IMR-90 (cell line): ENCODE measurements at regions not wholly inside any gene's neighbourhood (a gene's known extent, or its start where the extent isn't known, plus 50 kb on each side); places are given as distances from the start of the nearest gene placed in this dataset.

Source experiments
- ATAC-seq: fragments of 200-7000 bp; cut with Tn5 transposase; 2 replicates; pipeline ENCODE4 v1.9.1; 2020; ENCODE audit warnings: low read depth, mild to moderate bottlenecking, moderate library complexity
- BruUV-seq: library from RNA; stranded (reverse); fragments of 400-500 nt; replicated peaks from 2 replicates; lab custom pipeline; 2021; lab: Mats Ljungman, UMichigan
- CTCF ChIA-PET: fragments of 300-600 bp; formaldehyde crosslinking; extraction: SDS; loops from one replicate; lab custom pipeline; 2021; ENCODE audit warnings: antibody characterized with exemption; lab: Yijun Ruan, JAX
- POLR2A ChIA-PET: fragments of 300-600 bp; sonication (Branson Sonifier 250); formaldehyde crosslinking; loops from one replicate; lab custom pipeline; 2022; ENCODE audit warnings: antibody characterized with exemption; ENCODE audit not compliant: unreplicated experiment; lab: Charles Lee
- DNase-seq: peaks from one replicate; pipeline ENCODE4 v3.0.0; 2013
- H2AFZ ChIP-seq: replicated peaks from 2 replicates; pipeline ENCODE3; 2013; ENCODE audit warnings: low read length, mild to moderate bottlenecking; ENCODE audit not compliant: poor library complexity
- H2AK5ac ChIP-seq: 2 replicates; pipeline ENCODE4 v1.6.1; 2013; ENCODE audit warnings: low read depth, low read length, inconsistent platforms
- H2AK9ac ChIP-seq: replicated peaks from 2 replicates; pipeline ENCODE3; 2013; ENCODE audit warnings: mild to moderate bottlenecking, low read depth, low read length, moderate library complexity; ENCODE audit not compliant: poor library complexity
- H2BK120ac ChIP-seq: 2 replicates; pipeline ENCODE4 v1.6.1; 2013; ENCODE audit warnings: low read depth, low read length, inconsistent platforms
- H2BK15ac ChIP-seq: 3 replicates; pipeline ENCODE4 v1.6.1; 2013; ENCODE audit warnings: low read depth, low read length, inconsistent platforms
- H2BK20ac ChIP-seq: 2 replicates; pipeline ENCODE4 v1.6.1; 2013; ENCODE audit warnings: low read depth, mild to moderate bottlenecking, inconsistent platforms, low read length, moderate library complexity
- H2BK5ac ChIP-seq: 2 replicates; pipeline ENCODE4 v1.6.1; 2013; ENCODE audit warnings: mild to moderate bottlenecking, low read depth, low read length, inconsistent platforms; ENCODE audit not compliant: poor library complexity, severe bottlenecking
- H3K14ac ChIP-seq: replicated peaks from 2 replicates; pipeline ENCODE4 v1.6.1; 2013; ENCODE audit warnings: low read depth, low read length, inconsistent platforms
- H3K18ac ChIP-seq: 2 replicates; pipeline ENCODE4 v1.6.1; 2013; ENCODE audit warnings: low read depth, low read length, control low read depth
- H3K23ac ChIP-seq: 2 replicates; pipeline ENCODE4 v1.6.1; 2013; ENCODE audit warnings: low read depth, low read length, inconsistent platforms
- H3K27ac ChIP-seq: 2 replicates; pipeline ENCODE4 v1.5.1; 2013; ENCODE audit warnings: mild to moderate bottlenecking, control low read depth, low read length; ENCODE audit not compliant: insufficient read depth
- H3K27me3 ChIP-seq: 2 replicates; pipeline ENCODE4 v1.6.1; 2013; ENCODE audit warnings: low read length; ENCODE audit not compliant: control insufficient read depth, insufficient read depth
- H3K36me3 ChIP-seq: 2 replicates; pipeline ENCODE4 v1.6.1; 2013; ENCODE audit warnings: low read length, mixed read lengths; ENCODE audit not compliant: control insufficient read depth, insufficient read depth
- H3K4ac ChIP-seq: 2 replicates; pipeline ENCODE4 v1.6.1; 2013; ENCODE audit warnings: low read depth, low read length, inconsistent platforms
- H3K4me1 ChIP-seq: 2 replicates; pipeline ENCODE4 v1.6.1; 2013; ENCODE audit warnings: low read length, mixed read lengths; ENCODE audit not compliant: control insufficient read depth, insufficient read depth
- H3K4me2 ChIP-seq: 2 replicates; pipeline ENCODE4 v1.6.1; 2013; ENCODE audit warnings: low read depth, mild to moderate bottlenecking, control low read depth, low read length, moderate library complexity
- H3K4me3 ChIP-seq: 2 replicates; pipeline ENCODE4 v1.5.1; 2013; ENCODE audit warnings: low read depth, mild to moderate bottlenecking, control low read depth, low read length, moderate library complexity; ENCODE audit not compliant: insufficient read depth
- H3K56ac ChIP-seq: 2 replicates; pipeline ENCODE4 v1.6.1; 2013; ENCODE audit warnings: low read length, inconsistent platforms; ENCODE audit not compliant: insufficient read depth; ENCODE audit errors: extremely low read depth
- H3K79me1 ChIP-seq, 2 experiments: 2 replicates each; pipeline ENCODE4 v1.6.1; 2013; ENCODE audit warnings: low read length in 2 of 2, inconsistent platforms in 1 of 2, low read depth in 1 of 2
- H3K9ac ChIP-seq: 2 replicates; pipeline ENCODE4 v1.6.1; 2013; ENCODE audit warnings: low read depth, low read length, control low read depth
- H3K9me1 ChIP-seq: 2 replicates; pipeline ENCODE4 v1.6.1; 2013; ENCODE audit warnings: low read length, inconsistent platforms; ENCODE audit not compliant: insufficient read depth
- H3K9me3 ChIP-seq: 2 replicates; pipeline ENCODE4 v1.6.1; 2013; ENCODE audit warnings: low read length; ENCODE audit not compliant: control insufficient read depth, insufficient read depth
- H4K20me1 ChIP-seq: 2 replicates; pipeline ENCODE4 v1.6.1; 2013; ENCODE audit warnings: low read length, inconsistent platforms; ENCODE audit not compliant: insufficient read depth
- H4K5ac ChIP-seq: 2 replicates; pipeline ENCODE4 v1.6.1; 2013; ENCODE audit warnings: mild to moderate bottlenecking, low read depth, low read length, control low read depth
- H4K8ac ChIP-seq, 2 experiments: 2 replicates each; pipeline ENCODE4 v1.6.1; 2013; ENCODE audit warnings: low read depth in 2 of 2, low read length in 2 of 2, control low read depth in 1 of 2, inconsistent platforms in 1 of 2
- H4K91ac ChIP-seq: 2 replicates; pipeline ENCODE4 v1.6.1; 2013; ENCODE audit warnings: low read depth, low read length, inconsistent platforms; ENCODE audit not compliant: insufficient read depth
- FOS ChIP-seq: fragments of 150-350 bp; IDR thresholded peaks from 2 replicates; pipeline ENCODE4 v1.6.1; 2016; ENCODE audit warnings: low read depth, low read length
- RFX5 ChIP-seq: IDR thresholded peaks from 2 replicates; pipeline ENCODE4 v1.8.0; 2012; ENCODE audit warnings: low read depth, mild to moderate bottlenecking, low read length, moderate library complexity
- SMC3 ChIP-seq: fragments of 150-350 bp; IDR thresholded peaks from 2 replicates; pipeline ENCODE4 v1.6.1; 2016; ENCODE audit warnings: low read depth, mild to moderate bottlenecking, antibody characterized with exemption, low read length, moderate library complexity
- WGBS, 2 experiments: methylation state at CpG; one replicate each; pipeline versions ENCODE4 v1.1.5 to v1.1.7; 2013; ENCODE audit warnings: missing lambda C conversion rate in 2 of 2; ENCODE audit not compliant: insufficient read length in 1 of 2; ENCODE audit errors: extremely low coverage in 2 of 2; 5-methylcytosine and 5-hydroxymethylcytosine counted together
- dilution Hi-C: fragments of 300-500 bp; cut with HindIII; formaldehyde crosslinking; loops from one replicate; pipeline ENCODE4 v1.14.3; 2018; ENCODE audit warnings: low sequenced_read_pairs; ENCODE audit not compliant: unreplicated experiment
- in situ Hi-C: fragments of 300-500 bp; cut with MboI; formaldehyde crosslinking; loops from 3 replicates; pipeline ENCODE4 v1.14.3; 2019; ENCODE audit warnings: low sequenced_read_pairs, inconsistent platforms, mixed read lengths
- intact Hi-C: fragments of 100-400 bp; cut with micrococcal nuclease; formaldehyde crosslinking; loops from 2 replicates; pipeline ENCODE4 v1.10.0; 2022

DNA sequence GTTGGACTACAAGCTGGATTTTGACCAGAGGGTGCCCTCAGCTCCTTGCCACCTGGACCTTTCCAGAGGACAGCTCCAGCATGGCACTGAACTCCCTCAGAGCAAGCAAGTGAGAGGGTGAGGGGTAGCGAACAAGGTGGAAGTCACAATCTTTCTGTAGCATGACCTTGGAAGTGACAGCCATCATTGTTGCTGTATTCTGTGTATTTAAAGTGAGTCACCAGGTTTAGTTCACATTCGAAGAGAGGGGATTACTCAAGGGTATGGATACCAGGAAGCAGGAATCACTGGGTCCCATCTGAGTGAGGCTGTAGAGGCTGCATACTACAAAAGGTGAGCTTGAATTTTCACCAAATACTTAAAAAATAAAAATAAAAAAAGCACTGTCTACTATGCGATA, 280.0 kb upstream of the SPTLC3 start:
- Histone ChIP-seq H3K9me1 (no peaks in the 10 kb centered on the region), H2BK15ac (no peak overlapping the region), H3K79me1 (no peaks in the 10 kb centered on the region), H3K23ac (no peak overlapping the region), H3K9ac (no peak overlapping the region), H3K4me1 (no peaks in the 10 kb centered on the region), H3K4me3 (no peak overlapping the region), H3K14ac (no peak overlapping the region), H2BK5ac (no peak overlapping the region), H4K5ac (no peak overlapping the region), H2BK120ac (no peak overlapping the region), H3K4ac (no peak overlapping the region), H3K36me3 (no peaks in the 10 kb centered on the region), H2AFZ (no peak overlapping the region), H3K9me3 (peaks cover 10% of the 10 kb centered on the region), H3K4me2 (no peak overlapping the region), H3K56ac (no peak overlapping the region), H3K27ac (no peak overlapping the region), H2AK9ac (no peak overlapping the region), H4K91ac (no peak overlapping the region), H4K8ac (no peak overlapping the region), H3K18ac (no peak overlapping the region), H3K27me3 (no peaks in the 10 kb centered on the region), H4K20me1 (no peaks in the 10 kb centered on the region), H2BK20ac (no peak overlapping the region), H2AK5ac (no peak overlapping the region)
- ChIA-PET POLR2A (no interaction called here), CTCF (no interaction called here)
- no TSS peak for BruUV-seq
- dilution Hi-C loops (no loop called here), intact Hi-C loops (no loop called here), in situ Hi-C loops (no loop called here)
- DNase-seq (no peak), ATAC-seq (no peak)
- TF ChIP-seq RFX5 (no peak), FOS (no peak), SMC3 (no peak)
- no CpG with 5 or more reads among the region's 3 CpGs for WGBS, 2 experiments
